Stomach (tissue), 8 donors: ENCODE measurements at regions not wholly inside any gene's neighbourhood (a gene's known extent, or its start where the extent isn't known, plus 50 kb on each side); places are given as distances from the start of the nearest gene placed in this dataset.
A peak's percentile ranks its signal among the peaks of the same experiment; 100 is the strongest.

ENCODE experiments used
- DNase-seq, 2 donors: peaks; one replicate each; pipeline versions ENCODE4 v3.0.0 to v3.0.0-alpha.2; 2013 to 2019
- H3K27ac ChIP-seq, 5 donors: fragments of 200-600 bp in 4 of 5; sonication (generic) in 4 of 5; one replicate each; pipeline ENCODE4 v1.5.1; 2013 to 2019; ENCODE audit warnings: mild to moderate bottlenecking in 1 of 5, moderate library complexity in 1 of 5
- H3K27me3 ChIP-seq, 3 donors: fragments of 200-600 bp; sonication (generic); one replicate each; pipeline ENCODE4 v1.5.1; 2017 to 2019; ENCODE audit warnings: mixed run types in 1 of 3
- H3K36me3 ChIP-seq, 4 donors: fragments of 200-600 bp; sonication (generic); 1 replicate in 3 of 4; 2 replicates in 1 of 4; pipeline ENCODE4 v1.5.1; 2016 to 2019
- H3K4me1 ChIP-seq, 4 donors: fragments of 200-600 bp; sonication (generic); one replicate each; pipeline ENCODE4 v1.5.1; 2016 to 2019
- H3K4me3 ChIP-seq, 4 donors: fragments of 200-600 bp; sonication (generic) in 3 of 4; one replicate each; pipeline ENCODE4 v1.5.1; 2016 to 2019; ENCODE audit warnings: mild to moderate bottlenecking in 1 of 4
- H3K9me3 ChIP-seq, 4 donors: fragments of 200-600 bp; sonication (generic); one replicate each; pipeline ENCODE4 v1.5.1; 2016 to 2019
- EP300 ChIP-seq: sonication (generic); formaldehyde crosslinking; IDR thresholded peaks from one replicate; pipeline ENCODE4 v1.6.1; 2017; ENCODE audit warnings: antibody characterized with exemption
- POLR2A ChIP-seq, 4 donors: fragments of 450-650 bp; IDR thresholded peaks; one replicate each; pipeline ENCODE4 v1.6.1; 2016; ENCODE audit warnings: antibody characterized with exemption in 4 of 4, control low read depth in 2 of 4, mild to moderate bottlenecking in 1 of 4, moderate library complexity in 1 of 4
- POLR2AphosphoS5 ChIP-seq, 3 donors: sonication (generic); formaldehyde crosslinking; IDR thresholded peaks; one replicate each; pipeline ENCODE4 v1.6.1; 2016; ENCODE audit warnings: antibody characterized with exemption in 3 of 3
- WGBS, 5 donors: extraction: QIAGEN DNeasy Blood & Tissue Kit in 3 of 5; methylation state at CpG; one replicate each; pipeline versions ENCODE4 v1.1.5 to v1.1.7; 2013 to 2018; 5-methylcytosine and 5-hydroxymethylcytosine counted together
- intact Hi-C: fragments of 100-400 bp; cut with DNase I; formaldehyde crosslinking; loops from one replicate; pipeline ENCODE4 v1.15.1; 2023; ENCODE audit warnings: low total_unique reads
- TF ChIP-seq, protein P1 (sequence below), 7 experiments: fragments of 450-650 bp in 4 of 7; fragments of 200-600 bp in 3 of 7; sonication (generic) in 3 of 7; IDR thresholded peaks; one replicate each; pipeline ENCODE4 v1.5.1; 2016 to 2019; ENCODE audit warnings: antibody characterized with exemption in 7 of 7, control low read depth in 2 of 7, mild to moderate bottlenecking in 1 of 7
- donor health status: healthy with polysubstance abuse.
- donor health status: Bipolar disorder and iron deficiency.
- donor health status: healthy.

DNA sequence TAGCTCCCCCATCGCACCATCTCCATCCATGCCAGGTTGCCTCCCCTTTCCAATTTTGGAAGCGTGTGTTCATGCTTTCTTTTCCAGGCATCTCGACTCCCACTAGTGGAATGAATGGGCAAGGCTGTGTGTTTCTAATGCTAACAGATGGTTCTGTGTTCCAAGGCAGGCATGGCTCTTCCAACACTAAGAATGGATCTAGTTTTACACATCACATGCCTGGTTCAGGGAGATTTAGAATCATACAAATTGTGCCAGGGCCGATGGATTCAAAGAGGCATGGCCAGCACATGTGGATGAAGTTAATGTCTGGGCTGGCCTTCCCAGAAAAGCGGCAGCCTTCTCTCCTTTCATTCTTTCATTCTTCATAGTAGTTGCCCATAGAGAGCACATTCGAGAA, 438.7 kb downstream of the PRDM2 start:
- Histone ChIP-seq H3K4me3 (no peak overlapping the region), H3K27me3 (no peaks in the 10 kb centered on the region), H3K27ac (no peak overlapping the region), H3K4me1 (peaks cover 0 to 28% (median 10%) of the 10 kb centered on the region in 4 donors), H3K36me3 (no peaks in the 10 kb centered on the region), H3K9me3 (no peaks in the 10 kb centered on the region)
- TF ChIP-seq POLR2AphosphoS5 (IDR thresholded peaks at IDR 0.05) (no peak), POLR2A (IDR thresholded peaks at IDR 0.05) (no peak), EP300 (no peak)
- TF ChIP-seq, protein P1, sequence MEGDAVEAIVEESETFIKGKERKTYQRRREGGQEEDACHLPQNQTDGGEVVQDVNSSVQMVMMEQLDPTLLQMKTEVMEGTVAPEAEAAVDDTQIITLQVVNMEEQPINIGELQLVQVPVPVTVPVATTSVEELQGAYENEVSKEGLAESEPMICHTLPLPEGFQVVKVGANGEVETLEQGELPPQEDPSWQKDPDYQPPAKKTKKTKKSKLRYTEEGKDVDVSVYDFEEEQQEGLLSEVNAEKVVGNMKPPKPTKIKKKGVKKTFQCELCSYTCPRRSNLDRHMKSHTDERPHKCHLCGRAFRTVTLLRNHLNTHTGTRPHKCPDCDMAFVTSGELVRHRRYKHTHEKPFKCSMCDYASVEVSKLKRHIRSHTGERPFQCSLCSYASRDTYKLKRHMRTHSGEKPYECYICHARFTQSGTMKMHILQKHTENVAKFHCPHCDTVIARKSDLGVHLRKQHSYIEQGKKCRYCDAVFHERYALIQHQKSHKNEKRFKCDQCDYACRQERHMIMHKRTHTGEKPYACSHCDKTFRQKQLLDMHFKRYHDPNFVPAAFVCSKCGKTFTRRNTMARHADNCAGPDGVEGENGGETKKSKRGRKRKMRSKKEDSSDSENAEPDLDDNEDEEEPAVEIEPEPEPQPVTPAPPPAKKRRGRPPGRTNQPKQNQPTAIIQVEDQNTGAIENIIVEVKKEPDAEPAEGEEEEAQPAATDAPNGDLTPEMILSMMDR (IDR thresholded peaks at IDR 0.05) = no peak
- intact Hi-C loops = no loop called here
- 68 to 83% (median 77%) methylated on average over 6 of the region's 6 CpGs for WGBS, 5 donors
- DNase-seq = peak in 1 of 2 donors; percentile 20

DNA sequence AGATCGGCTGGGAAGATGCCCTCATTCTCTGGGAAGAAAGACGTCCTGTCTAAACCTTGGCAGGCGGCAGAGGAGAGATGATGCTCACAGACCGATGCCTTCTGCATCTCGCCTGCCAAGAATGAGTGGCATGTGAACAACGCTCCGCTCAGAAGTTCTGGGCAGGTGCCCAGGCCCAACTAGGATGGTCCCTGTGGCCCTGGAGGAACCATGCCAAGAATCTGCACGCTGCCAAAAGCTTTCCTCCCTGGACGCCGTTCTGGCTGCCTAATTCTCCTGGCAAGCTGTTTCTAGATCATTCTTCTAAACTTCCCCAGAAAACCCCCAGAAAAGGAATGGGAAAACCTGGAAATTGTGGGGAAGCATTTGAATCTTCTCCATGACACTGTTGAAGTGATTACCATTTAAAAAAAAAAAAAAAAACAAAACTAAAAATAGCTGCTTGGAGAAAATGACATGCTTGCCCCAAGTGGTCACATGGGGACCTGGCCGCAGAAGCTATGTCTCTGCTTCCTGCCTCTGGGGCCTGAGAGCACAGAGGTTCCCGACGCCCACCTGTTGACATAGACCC, 440.9 kb downstream of the PRDM2 start:
- Histone ChIP-seq H3K4me3 (no peak overlapping the region), H3K27ac (peak overlapping the region in 2 of 5 donors; percentile 26 to 29), H3K4me1 (peaks cover 0 to 21% (median 10%) of the 10 kb centered on the region in 4 donors), H3K27me3 (no peaks in the 10 kb centered on the region), H3K9me3 (no peaks in the 10 kb centered on the region), H3K36me3 (no peaks in the 10 kb centered on the region)
- whole genome bisulfite sequencing, 5 donors = 43 to 76% (median 63%) methylated on average over 13 of the region's 13 CpGs
- TF ChIP-seq POLR2A (IDR thresholded peaks at IDR 0.05) = no peak
- TF ChIP-seq EP300 = no peak
- no peak for TF ChIP-seq POLR2AphosphoS5 (IDR thresholded peaks at IDR 0.05)
- TF ChIP-seq, protein P1 (IDR thresholded peaks at IDR 0.05) = no peak
- peak in 1 of 2 donors; percentile 50 for DNase-seq
- intact Hi-C loops = no loop called here

DNA sequence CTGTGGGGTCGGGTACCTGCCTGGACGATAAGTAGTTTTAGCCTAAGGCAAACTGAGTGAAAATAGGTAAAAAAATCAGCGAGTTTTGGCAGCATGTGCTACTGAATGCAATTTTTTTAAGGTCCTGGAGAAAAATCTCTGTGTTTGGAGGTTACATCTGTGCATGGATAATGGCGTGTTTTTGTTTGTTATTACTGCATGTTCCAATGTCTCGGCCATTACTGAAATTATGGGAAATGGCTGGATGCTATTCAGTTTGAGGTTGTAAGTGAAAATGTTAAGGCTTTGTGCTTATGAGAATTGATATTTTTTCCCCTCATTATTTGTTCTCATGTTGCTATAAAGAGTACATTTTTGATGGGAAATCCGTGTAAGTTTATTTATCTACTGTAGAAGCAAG, 441.7 kb downstream of the PRDM2 start:
- Histone ChIP-seq H3K27me3 (no peaks in the 10 kb centered on the region), H3K27ac (no peak overlapping the region), H3K9me3 (no peaks in the 10 kb centered on the region), H3K4me3 (no peak overlapping the region), H3K36me3 (no peaks in the 10 kb centered on the region), H3K4me1 (peaks cover 0 to 21% (median 10%) of the 10 kb centered on the region in 4 donors)
- WGBS, 5 donors = 63 to 67% (median 65%) methylated on average over 6 of the region's 6 CpGs
- TF ChIP-seq EP300 (no peak), POLR2A (IDR thresholded peaks at IDR 0.05) (no peak), POLR2AphosphoS5 (IDR thresholded peaks at IDR 0.05) (no peak)
- TF ChIP-seq, protein P1 (IDR thresholded peaks at IDR 0.05) = no peak
- intact Hi-C loops = no loop called here
- no peak for DNase-seq

DNA sequence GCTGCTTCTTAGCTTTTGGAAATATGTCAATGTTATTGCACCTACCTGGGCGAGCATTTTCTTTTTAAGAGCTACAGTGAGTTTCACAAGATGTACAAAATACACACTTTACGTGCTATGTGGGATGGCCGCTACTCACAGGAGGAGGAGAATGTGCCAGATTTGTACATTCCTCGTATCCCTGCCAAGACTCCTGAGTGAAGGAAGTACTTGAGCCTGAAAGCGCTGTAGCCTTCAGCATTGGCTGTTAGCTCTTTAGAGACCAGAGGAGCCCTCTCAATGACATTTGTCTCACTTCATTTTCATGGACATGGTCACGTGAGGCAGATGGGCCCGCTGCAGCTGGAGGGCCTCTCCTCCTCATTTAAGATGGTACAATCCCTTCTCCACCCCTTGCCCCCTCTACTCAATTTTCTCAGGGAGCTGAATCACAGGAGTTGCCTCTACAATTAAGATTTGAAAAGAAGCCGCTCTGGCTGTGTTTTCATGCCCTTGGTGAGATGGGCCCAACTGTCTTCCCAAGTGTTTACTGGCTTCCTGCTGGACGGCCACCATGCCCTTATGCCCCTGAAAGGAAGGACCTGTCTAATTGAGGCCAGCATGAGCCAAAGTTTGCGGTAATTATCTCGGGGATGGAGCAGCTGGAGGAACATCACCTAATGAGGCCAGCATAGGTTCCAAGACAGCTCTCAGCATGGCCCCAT, 442.6 kb downstream of the PRDM2 start:
- no peaks in the 10 kb centered on the region for H3K9me3 ChIP-seq
- no peak for TF ChIP-seq POLR2A (IDR thresholded peaks at IDR 0.05)
- H3K4me3 ChIP-seq = no peak overlapping the region
- no peaks in the 10 kb centered on the region for H3K36me3 ChIP-seq
- WGBS, 5 donors = 68 to 80% (median 71%) methylated on average over 10 to 11 of the region's 11 CpGs
- intact Hi-C loops = no loop called here
- DNase-seq = peak in 1 of 2 donors; percentile 60
- H3K4me1 ChIP-seq = peaks cover 0 to 21% (median 10%) of the 10 kb centered on the region in 4 donors
- no peak overlapping the region for H3K27ac ChIP-seq
- H3K27me3 ChIP-seq = no peaks in the 10 kb centered on the region

DNA sequence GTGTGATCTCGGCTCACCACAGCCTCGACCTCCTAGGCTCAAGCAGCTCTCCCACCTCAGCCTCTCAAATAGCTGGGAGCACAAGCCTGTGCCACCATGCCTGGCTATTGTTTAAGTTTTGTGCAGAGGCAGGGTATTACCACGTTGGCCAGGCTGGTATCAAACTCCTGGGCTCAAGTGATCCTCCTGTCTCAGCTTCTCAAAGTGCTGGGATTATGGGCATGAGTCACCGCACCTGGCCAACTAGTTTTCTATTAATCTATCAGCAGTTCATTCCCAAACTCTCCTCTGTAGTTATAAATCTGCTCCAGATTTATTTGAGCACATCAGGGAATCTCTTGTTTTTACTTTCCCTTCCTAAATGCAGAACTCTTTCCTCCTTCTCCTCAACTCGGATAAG, 443.8 kb downstream of the PRDM2 start:
- Histone ChIP-seq H3K9me3 (no peaks in the 10 kb centered on the region), H3K4me1 (peaks cover 0 to 21% (median 10%) of the 10 kb centered on the region in 4 donors)
- 71 to 85% (median 78%) methylated on average over 5 of the region's 5 CpGs for WGBS, 5 donors

More for the DNA sequence above, 443.8 kb downstream of the PRDM2 start:
- intact Hi-C loops = no loop called here
- TF ChIP-seq, protein P1 (IDR thresholded peaks at IDR 0.05) = no peak
- TF ChIP-seq POLR2A (IDR thresholded peaks at IDR 0.05) (no peak), POLR2AphosphoS5 (IDR thresholded peaks at IDR 0.05) (no peak), EP300 (no peak)
- no peak for DNase-seq
- Histone ChIP-seq H3K27me3 (no peaks in the 10 kb centered on the region), H3K4me3 (no peak overlapping the region), H3K27ac (no peak overlapping the region), H3K36me3 (no peaks in the 10 kb centered on the region)
